ENCODE measurements at regions not wholly inside any gene's neighbourhood (a gene's known extent, or its start where the extent isn't known, plus 50 kb on each side); places are given as distances from the start of the nearest gene placed in this dataset.
"Not testable (repeated sequence)": the region's sequence is repeated elsewhere in the genome, so short reads cannot be mapped to it uniquely, and the experiment has no call there.

DNA sequence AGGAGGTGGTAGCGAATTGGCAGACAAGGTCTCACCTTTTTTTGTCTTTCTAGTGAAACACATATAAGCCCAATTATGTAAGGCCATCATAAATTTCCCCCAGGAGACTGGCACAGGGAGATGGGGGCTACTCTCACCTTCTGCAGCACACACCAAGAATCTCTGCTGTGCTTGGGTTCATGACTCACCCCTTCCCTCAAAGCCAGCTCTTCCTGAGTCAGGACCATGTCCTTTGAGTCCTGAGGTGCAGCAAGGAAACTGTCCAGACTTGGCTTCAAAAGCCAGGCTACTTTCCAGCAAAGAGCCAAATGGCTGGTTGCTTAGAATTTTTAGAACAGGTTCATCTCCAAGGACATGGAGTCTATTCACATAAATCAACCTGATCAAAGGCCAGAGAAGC, 368.7 kb downstream of the BCL2L11 start:
- TF ChIP-seq, protein P1, sequence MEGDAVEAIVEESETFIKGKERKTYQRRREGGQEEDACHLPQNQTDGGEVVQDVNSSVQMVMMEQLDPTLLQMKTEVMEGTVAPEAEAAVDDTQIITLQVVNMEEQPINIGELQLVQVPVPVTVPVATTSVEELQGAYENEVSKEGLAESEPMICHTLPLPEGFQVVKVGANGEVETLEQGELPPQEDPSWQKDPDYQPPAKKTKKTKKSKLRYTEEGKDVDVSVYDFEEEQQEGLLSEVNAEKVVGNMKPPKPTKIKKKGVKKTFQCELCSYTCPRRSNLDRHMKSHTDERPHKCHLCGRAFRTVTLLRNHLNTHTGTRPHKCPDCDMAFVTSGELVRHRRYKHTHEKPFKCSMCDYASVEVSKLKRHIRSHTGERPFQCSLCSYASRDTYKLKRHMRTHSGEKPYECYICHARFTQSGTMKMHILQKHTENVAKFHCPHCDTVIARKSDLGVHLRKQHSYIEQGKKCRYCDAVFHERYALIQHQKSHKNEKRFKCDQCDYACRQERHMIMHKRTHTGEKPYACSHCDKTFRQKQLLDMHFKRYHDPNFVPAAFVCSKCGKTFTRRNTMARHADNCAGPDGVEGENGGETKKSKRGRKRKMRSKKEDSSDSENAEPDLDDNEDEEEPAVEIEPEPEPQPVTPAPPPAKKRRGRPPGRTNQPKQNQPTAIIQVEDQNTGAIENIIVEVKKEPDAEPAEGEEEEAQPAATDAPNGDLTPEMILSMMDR (IDR thresholded peaks at IDR 0.05; ENCODE audit: borderline replicate concordance, extremely low read depth, low read length, poor library complexity, severe bottlenecking): not testable (repeated sequence)
- not testable (repeated sequence) for TF ChIP-seq EZH2 (IDR thresholded peaks at IDR 0.05; ENCODE audit: borderline replicate concordance, low read depth, low read length, severe bottlenecking)
